Kidney (tissue), 13 donors: ENCODE measurements at regions not wholly inside any gene's neighbourhood (a gene's known extent, or its start where the extent isn't known, plus 50 kb on each side); places are given as distances from the start of the nearest gene placed in this dataset.

Experiments
- DNase-seq, 5 donors: peaks; one replicate each; pipeline ENCODE4 v3.0.0-alpha.2; 2013 to 2020
- FAIRE-seq: peaks from 2 replicates; lab custom pipeline; 2012; peaks lifted over from hg19 to GRCh38; lab: Jason Lieb, UNC
- H3K27ac ChIP-seq, 2 donors: one replicate each; pipeline ENCODE4 v1.7.0; 2013; ENCODE audit warnings: low read depth in 2 of 2, low read length in 2 of 2, inconsistent platforms in 1 of 2
- H3K27me3 ChIP-seq: one replicate; pipeline ENCODE4 v1.7.1; 2013; ENCODE audit warnings: low read length, inconsistent platforms; ENCODE audit not compliant: control insufficient read depth, insufficient read depth
- H3K36me3 ChIP-seq, 3 donors: one replicate each; pipeline versions ENCODE4 v1.7.0 to v1.7.1; 2013; ENCODE audit warnings: low read length in 3 of 3, control low read depth in 1 of 3, inconsistent platforms in 1 of 3; ENCODE audit not compliant: insufficient read depth in 3 of 3, control insufficient read depth in 2 of 3
- H3K4me1 ChIP-seq, 3 donors: one replicate each; pipeline versions ENCODE4 v1.7.0 to v1.7.1; 2013; ENCODE audit warnings: low read length in 3 of 3, inconsistent platforms in 1 of 3, low read depth in 1 of 3; ENCODE audit not compliant: control insufficient read depth in 2 of 3, insufficient read depth in 2 of 3
- H3K4me3 ChIP-seq, 3 donors: one replicate each; pipeline versions ENCODE4 v1.7.0 to v1.8.1; 2013; ENCODE audit warnings: low read length in 3 of 3, control low read depth in 1 of 3, inconsistent platforms in 1 of 3
- H3K9ac ChIP-seq, 3 donors: one replicate each; pipeline versions ENCODE4 v1.7.0 to v1.7.1; 2013; ENCODE audit warnings: low read length in 3 of 3, control low read depth in 1 of 3, inconsistent platforms in 1 of 3
- H3K9me3 ChIP-seq, 3 donors: one replicate each; pipeline versions ENCODE4 v1.7.0 to v1.7.1; 2013; ENCODE audit warnings: low read length in 3 of 3, control low read depth in 1 of 3, inconsistent platforms in 1 of 3; ENCODE audit not compliant: control insufficient read depth in 2 of 3, insufficient read depth in 1 of 3
- intact Hi-C: fragments of 100-400 bp; cut with DNase I; formaldehyde crosslinking; loops from one replicate; pipeline ENCODE4 v1.11.1; 2022
- TF ChIP-seq, protein P1 (sequence below): IDR thresholded peaks from 3 replicates; pipeline ENCODE4 v1.5.1; 2012; ENCODE audit warnings: mild to moderate bottlenecking, moderate library complexity, borderline replicate concordance; ENCODE audit not compliant: insufficient read depth; ENCODE audit errors: extremely low read depth
- donor health status: control.
- donor health status: control.
- donor health status: control.
- donor health status: control.
- donor health status: control.
- donor health status: DM: yes; HTN: yes; CAD: no.
- donor health status: Normal renal cell carcinoma (clear cell type).

DNA sequence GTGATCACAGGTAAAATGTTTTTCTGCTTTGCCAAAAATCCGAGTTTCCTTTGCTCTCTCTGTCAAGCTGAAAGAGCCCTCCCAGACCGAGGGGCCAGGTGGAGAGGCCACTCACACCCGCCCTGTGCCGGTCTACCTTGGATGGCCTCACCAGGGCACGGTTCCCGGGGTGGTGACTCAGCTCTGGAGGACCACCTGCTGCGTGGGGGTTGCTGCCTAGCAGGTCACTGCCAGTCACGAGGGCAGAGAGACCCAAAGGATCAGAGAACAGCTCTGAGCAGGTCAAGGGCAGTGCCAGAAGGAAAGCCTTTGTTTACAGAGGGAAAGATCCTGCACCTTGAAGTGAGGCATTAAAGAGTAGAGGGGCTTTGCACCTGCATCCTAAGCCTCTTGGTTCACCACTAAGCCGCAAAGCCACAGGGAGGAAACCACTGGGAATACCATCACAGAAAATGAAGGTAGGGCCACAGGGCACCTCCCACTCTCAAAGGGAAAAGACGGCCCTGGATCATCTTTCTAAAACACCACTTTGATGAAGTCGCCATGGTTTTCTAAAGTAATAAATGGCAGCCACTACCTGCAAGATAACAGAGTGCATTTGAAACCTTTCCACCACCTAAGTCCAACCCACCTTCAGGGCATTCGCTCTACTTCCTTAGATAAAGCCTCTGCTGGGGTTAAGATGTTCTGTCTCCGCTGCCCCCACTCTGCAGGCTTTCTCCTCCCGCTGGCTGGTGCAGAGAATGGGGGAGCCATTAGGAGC is 160.3 kb upstream of the KLF14 start:
- intact Hi-C loops: loop anchor here (10.0 kb wide), 1 partner anchor 150 kb away; no protein-coding TSS in a partner anchor
- Histone ChIP-seq H3K27ac (peak overlapping the region; percentile 78 to 95), H3K4me1 (peaks cover 0 to 58% (median 47%) of the 10 kb centered on the region in 3 donors), H3K9ac (peak overlapping the region in 2 of 3 donors; percentile 51 to 63), H3K9me3 (no peaks in the 10 kb centered on the region), H3K4me3 (peak overlapping the region in 1 of 3 donors; percentile 15), H3K27me3 (no peaks in the 10 kb centered on the region), H3K36me3 (peaks cover 0 to 5% (median 2%) of the 10 kb centered on the region in 3 donors)
- no peak for FAIRE-seq
- TF ChIP-seq, protein P1, sequence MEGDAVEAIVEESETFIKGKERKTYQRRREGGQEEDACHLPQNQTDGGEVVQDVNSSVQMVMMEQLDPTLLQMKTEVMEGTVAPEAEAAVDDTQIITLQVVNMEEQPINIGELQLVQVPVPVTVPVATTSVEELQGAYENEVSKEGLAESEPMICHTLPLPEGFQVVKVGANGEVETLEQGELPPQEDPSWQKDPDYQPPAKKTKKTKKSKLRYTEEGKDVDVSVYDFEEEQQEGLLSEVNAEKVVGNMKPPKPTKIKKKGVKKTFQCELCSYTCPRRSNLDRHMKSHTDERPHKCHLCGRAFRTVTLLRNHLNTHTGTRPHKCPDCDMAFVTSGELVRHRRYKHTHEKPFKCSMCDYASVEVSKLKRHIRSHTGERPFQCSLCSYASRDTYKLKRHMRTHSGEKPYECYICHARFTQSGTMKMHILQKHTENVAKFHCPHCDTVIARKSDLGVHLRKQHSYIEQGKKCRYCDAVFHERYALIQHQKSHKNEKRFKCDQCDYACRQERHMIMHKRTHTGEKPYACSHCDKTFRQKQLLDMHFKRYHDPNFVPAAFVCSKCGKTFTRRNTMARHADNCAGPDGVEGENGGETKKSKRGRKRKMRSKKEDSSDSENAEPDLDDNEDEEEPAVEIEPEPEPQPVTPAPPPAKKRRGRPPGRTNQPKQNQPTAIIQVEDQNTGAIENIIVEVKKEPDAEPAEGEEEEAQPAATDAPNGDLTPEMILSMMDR: no peak
- DNase-seq: peak in 4 of 5 donors; percentile 28 to 96 (median 40)

DNA sequence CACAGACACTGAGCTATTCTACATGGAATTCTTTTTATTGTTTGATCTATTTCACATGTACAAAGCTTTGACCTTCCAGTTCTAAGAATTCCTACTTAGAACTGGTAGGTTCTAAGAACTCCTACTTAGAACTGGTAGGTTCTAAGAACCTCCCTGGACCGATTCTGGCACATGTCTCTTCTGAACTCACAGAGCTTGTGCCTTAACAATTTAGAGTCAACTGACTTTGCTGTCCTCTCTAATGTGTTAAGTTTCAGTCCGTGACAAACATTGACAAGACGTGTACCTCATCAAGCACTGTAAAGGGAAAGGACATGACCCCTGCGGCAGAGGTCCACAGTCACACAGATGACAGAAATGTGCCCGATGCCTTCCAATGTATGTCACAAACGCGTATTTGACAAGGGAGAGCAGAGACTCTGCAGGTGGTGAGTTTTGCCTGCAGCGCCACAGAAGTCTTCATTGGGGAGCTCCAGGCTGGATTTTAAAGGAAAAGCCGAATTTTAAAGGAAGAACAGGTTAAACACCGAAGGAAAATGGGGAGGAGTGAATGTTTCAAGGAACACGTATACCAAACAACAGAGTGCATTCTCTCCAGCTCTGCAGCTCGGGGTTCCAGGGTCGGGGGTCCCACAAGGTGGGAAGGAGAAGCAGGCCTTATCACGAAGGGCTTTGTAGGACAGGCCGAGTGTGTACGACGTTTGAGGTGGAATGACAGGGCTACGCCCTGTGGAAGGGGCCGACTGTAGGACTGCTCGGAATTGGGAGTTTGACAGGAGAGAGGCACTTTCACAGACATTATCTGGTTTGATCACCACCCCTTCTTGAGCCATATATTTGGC is 161.1 kb upstream of the KLF14 start:
- Histone ChIP-seq H3K9me3 (no peaks in the 10 kb centered on the region), H3K4me3 (peak overlapping the region in 1 of 3 donors; percentile 15), H3K9ac (peak overlapping the region in 2 of 3 donors; percentile 51 to 63), H3K27me3 (no peaks in the 10 kb centered on the region), H3K4me1 (peaks cover 0 to 65% (median 50%) of the 10 kb centered on the region in 3 donors), H3K27ac (peak overlapping the region; percentile 78 to 95), H3K36me3 (peaks cover 0 to 4% (median 2%) of the 10 kb centered on the region in 3 donors)
- intact Hi-C loops: loop anchor here (10.0 kb wide), 1 partner anchor 150 kb away; no protein-coding TSS in a partner anchor
- no peak for FAIRE-seq
- no peak for DNase-seq
- TF ChIP-seq, protein P1: no peak

DNA sequence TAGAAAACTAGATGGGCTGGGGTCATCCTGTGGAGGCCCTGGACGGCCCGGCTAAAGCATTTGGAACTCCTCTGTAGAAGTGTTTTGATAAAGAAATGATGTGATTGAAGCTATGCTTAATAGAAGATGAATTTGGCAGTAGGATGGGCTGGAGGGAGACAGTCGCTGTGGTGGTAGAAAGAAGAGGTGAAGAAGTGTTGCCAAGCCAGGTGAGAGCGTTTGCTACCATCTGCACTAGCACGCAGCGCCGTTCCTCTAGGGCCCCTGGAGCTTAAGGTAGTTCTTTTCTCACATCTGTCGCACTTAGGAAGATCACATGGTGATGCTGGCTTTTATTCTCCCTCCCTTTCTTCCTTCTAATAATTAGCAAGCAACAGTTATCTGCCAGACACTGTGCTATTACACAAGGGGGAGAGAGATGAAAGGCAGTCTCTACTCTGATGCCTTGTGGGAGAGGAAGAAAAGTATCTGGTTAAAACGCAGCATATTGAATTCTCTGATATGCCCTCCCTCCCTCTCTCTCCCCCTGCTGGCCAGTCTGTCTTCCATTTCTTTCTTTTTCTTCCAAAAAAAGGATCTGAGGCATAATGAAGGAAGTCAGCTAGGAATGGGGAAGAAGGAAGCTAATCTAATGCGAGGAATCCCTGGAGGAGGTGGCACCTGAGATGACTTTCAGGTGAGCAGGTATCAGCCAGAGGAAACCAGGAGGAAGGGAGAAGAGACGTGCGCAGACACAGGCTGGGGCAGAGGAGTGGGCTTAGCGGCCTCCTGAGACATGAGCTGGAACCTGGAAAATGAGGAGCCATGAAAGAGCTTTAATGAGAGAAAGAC is 162.3 kb upstream of the KLF14 start:
- H3K4me1 ChIP-seq: peaks cover 3 to 65% (median 51%) of the 10 kb centered on the region in 3 donors
- no peak for FAIRE-seq

More for the DNA sequence above, 162.3 kb upstream of the KLF14 start:
- intact Hi-C loops: loop anchor here (10.0 kb wide), 1 partner anchor 149 kb away; no protein-coding TSS in a partner anchor
- no peak for DNase-seq
- Histone ChIP-seq H3K27ac (peak overlapping the region; percentile 78 to 95), H3K9me3 (no peaks in the 10 kb centered on the region), H3K27me3 (no peaks in the 10 kb centered on the region), H3K4me3 (peak overlapping the region in 2 of 3 donors; percentile 59 to 66), H3K9ac (peak overlapping the region in 2 of 3 donors; percentile 43 to 63), H3K36me3 (peaks cover 0 to 3% (median 2%) of the 10 kb centered on the region in 3 donors)
- TF ChIP-seq, protein P1: no peak
